ENCODE measurements at regions not wholly inside any gene's neighbourhood (a gene's known extent, or its start where the extent isn't known, plus 50 kb on each side); places are given as distances from the start of the nearest gene placed in this dataset.

DNA sequence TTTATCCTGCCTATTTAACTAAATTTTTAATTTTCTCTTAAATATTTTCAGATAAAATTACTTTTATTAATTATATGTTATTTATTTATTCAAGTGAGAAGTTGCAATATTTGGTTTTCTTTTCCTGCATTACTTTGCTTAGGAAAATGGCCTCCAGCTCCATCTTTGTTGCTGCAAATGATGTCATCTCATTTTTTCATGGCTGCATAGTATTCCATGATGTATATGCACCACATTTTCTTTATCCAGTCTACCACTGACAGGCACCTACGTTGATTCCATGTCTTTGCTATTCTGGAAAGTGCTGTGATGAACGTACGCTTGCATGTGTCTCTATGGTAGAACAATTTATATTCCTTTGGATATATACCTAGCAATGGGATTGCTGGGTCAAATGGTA lies 186.9 kb upstream of the LYPLAL1 start:
- ChIA-PET CTCF (no interaction called here), POLR2A (no interaction called here)
- no peak for DNase-seq (ENCODE audit: extremely low spot score)
- TF ChIP-seq, protein P1, sequence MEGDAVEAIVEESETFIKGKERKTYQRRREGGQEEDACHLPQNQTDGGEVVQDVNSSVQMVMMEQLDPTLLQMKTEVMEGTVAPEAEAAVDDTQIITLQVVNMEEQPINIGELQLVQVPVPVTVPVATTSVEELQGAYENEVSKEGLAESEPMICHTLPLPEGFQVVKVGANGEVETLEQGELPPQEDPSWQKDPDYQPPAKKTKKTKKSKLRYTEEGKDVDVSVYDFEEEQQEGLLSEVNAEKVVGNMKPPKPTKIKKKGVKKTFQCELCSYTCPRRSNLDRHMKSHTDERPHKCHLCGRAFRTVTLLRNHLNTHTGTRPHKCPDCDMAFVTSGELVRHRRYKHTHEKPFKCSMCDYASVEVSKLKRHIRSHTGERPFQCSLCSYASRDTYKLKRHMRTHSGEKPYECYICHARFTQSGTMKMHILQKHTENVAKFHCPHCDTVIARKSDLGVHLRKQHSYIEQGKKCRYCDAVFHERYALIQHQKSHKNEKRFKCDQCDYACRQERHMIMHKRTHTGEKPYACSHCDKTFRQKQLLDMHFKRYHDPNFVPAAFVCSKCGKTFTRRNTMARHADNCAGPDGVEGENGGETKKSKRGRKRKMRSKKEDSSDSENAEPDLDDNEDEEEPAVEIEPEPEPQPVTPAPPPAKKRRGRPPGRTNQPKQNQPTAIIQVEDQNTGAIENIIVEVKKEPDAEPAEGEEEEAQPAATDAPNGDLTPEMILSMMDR (IDR thresholded peaks at IDR 0.05; ENCODE audit: control extremely low read depth, extremely low read depth, low read depth, missing control alignments) = no peak

DNA sequence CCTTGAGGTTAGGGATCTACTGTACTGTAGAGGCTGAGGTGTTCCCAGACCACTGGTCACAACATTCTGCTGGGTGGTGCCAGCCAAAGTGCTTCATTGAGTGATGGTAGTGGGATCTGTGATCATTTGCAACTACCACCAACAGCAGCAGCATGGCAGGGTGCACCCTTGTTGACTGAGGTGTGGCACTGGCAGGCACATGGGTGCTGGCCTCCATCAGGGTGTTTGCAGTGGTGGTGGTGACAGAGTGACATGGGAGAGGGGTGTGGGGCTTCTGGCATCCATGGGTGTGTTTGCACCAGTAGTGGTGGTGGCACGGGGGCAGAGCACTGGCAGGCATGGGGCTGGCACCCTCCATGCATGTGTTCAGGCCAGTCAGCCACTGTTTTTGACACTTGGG lies 183.7 kb upstream of the LYPLAL1 start:
- CTCF ChIA-PET = no interaction called here
- no peak for DNase-seq (ENCODE audit: extremely low spot score)
- TF ChIP-seq, protein P1 (IDR thresholded peaks at IDR 0.05; ENCODE audit: control extremely low read depth, extremely low read depth, low read depth, missing control alignments) = no peak
- POLR2A ChIA-PET = no interaction called here

DNA sequence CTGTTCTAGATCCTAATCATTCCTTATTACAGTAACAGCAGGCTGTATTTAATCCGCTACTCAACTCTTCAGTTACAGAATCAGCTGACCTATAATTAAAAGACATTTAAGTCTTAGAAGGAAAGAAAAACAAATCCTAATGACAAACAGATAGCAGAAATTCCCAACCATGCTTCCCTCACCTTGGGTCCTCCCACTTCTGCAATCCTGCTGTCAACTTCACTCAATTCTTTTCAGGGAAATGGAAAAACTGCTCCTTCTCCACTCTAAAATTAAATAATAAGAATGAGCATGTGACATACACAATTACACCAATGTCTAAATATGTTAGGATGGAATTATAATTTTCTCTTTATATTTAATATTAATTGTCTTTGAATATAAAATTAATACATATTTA lies 182.6 kb upstream of the LYPLAL1 start:
- TF ChIP-seq, protein P1 (IDR thresholded peaks at IDR 0.05; ENCODE audit: control extremely low read depth, extremely low read depth, low read depth, missing control alignments) = no peak
- CTCF ChIA-PET = no interaction called here
- no peak for DNase-seq (ENCODE audit: extremely low spot score)
- POLR2A ChIA-PET = no interaction called here

DNA sequence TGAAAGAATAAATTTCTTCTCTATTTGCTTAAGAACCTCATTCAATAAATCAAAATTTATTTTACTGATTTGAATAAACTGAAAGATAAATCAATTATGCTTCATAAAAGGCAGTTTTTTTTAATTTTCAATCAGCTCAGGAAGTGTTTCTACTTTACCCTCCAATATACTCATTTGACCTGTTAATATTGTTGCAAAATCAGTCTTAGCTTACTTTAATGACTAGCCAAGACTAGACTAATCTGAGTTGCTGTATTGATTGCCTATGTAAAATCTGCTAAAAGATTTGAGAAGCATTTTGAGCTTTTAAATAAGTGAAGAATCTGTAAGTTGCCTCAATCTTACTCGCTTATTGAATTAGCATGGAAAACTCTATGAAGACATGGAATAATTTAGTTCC lies 179.1 kb upstream of the LYPLAL1 start:
- TF ChIP-seq, protein P1 (IDR thresholded peaks at IDR 0.05; ENCODE audit: control extremely low read depth, extremely low read depth, low read depth, missing control alignments) = no peak
- POLR2A ChIA-PET = no interaction called here
- no peak for DNase-seq (ENCODE audit: extremely low spot score)
- CTCF ChIA-PET = no interaction called here

DNA sequence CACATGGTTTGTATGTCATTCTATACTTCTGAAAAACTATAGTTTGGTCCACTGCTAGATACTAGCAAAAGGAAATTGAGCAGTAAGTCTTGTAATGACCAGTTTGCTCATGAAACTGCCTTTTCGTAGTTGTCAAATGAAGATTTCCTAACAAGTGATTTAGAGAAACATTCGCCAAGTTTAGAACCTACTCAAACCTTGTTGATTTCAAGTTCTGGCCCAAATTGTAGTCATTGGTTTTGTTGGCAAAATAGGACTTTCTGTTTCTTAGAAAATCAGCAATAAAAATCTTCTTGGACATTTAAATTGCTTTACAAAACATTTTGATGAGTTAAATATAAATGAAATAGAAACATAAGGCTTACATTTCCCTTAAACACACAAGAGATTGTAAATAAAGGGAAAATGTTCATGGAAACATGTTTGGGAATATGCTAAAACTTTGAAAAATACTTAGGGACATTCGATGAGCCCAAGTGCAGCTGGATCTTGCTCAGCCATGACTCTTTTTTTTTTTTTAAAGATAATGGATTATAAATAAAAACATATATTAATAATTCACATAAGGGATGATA lies 178.5 kb upstream of the LYPLAL1 start:
- POLR2A ChIA-PET = no interaction called here
- no peak for DNase-seq (ENCODE audit: extremely low spot score)
- CTCF ChIA-PET = no interaction called here
- TF ChIP-seq, protein P1 (IDR thresholded peaks at IDR 0.05; ENCODE audit: control extremely low read depth, extremely low read depth, low read depth, missing control alignments) = no peak

DNA sequence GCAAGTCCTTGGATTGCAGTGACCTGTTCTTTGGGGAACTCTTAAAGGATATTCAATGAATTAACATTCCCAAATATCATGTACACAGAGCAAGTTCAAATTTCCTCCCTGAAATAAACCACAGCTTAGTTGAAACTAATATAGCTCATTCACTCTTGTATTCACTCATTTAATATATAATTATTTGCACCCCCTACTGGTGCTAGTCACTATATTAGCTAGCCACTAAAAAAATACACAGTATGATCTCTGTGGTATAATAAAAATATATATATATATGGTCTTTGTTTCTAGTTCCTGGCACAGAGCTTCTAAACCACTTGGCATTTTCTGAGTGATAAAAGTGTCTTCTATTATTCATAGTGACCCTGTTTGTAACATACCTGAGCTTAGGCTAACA lies 177.3 kb upstream of the LYPLAL1 start:
- TF ChIP-seq, protein P1 (IDR thresholded peaks at IDR 0.05; ENCODE audit: control extremely low read depth, extremely low read depth, low read depth, missing control alignments) = no peak
- ChIA-PET CTCF (interaction anchor here (1.0 to 1.4 kb wide), 3 partner anchors 13 to 540 kb away, joined by 3 read pairs; no protein-coding TSS in a partner anchor), POLR2A (no interaction called here)
- DNase-seq (ENCODE audit: extremely low spot score) = no peak

DNA sequence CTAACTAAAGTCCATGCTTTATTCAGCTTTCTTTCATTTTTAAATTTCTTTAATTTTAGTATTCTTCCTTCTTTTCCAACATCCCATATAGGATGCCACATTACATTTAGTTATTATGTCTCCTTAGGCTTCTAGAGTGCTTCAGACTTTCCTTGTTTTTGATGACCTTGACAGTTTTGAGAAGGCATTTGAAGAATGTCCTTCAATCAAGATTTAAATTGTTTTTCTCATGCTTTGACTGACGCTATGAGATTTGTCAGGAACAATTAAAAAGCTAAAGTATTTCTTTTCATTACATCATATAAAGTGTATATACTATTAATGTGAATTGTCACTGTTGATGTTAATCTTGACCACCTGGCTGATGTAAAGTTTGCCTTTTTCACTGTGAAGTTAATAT lies 173.7 kb upstream of the LYPLAL1 start:
- CTCF ChIA-PET = interaction anchor here (1.0 kb wide), 1 partner anchor 14 kb away, joined by 3 read pairs; no protein-coding TSS in a partner anchor
- DNase-seq (ENCODE audit: extremely low spot score) = no peak
- TF ChIP-seq, protein P1 (IDR thresholded peaks at IDR 0.05; ENCODE audit: control extremely low read depth, extremely low read depth, low read depth, missing control alignments) = no peak
- POLR2A ChIA-PET = no interaction called here

Measured in GM10248 (cell line).